ENCODE measurements at regions not wholly inside any gene's neighbourhood (a gene's known extent, or its start where the extent isn't known, plus 50 kb on each side); places are given as distances from the start of the nearest gene placed in this dataset.

DNA sequence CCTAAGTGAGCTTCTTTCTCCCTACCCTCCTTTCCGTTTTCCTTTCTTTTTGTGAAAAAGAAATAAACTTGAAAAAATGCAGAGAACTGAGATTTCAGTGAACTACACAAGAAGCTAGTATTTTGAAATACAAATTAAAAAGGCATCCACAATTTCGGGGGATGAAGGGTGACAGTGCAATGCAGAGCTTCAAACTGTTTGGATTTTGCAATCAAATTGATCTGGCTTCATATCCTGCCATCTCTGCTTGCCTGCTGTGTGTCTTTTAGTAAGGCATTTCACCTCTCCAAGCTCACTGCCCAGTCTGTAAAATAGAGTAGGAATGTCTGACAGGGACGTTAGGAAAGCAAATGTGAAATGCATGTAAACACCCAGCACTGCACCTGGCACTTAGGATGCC lies 258.0 kb downstream of the HACE1 start:
- Mint-ChIP-seq H3K4me3 (no peak overlapping the region), H3K9me3 (no peaks in the 10 kb centered on the region)
- ATAC-seq, result no peak

DNA sequence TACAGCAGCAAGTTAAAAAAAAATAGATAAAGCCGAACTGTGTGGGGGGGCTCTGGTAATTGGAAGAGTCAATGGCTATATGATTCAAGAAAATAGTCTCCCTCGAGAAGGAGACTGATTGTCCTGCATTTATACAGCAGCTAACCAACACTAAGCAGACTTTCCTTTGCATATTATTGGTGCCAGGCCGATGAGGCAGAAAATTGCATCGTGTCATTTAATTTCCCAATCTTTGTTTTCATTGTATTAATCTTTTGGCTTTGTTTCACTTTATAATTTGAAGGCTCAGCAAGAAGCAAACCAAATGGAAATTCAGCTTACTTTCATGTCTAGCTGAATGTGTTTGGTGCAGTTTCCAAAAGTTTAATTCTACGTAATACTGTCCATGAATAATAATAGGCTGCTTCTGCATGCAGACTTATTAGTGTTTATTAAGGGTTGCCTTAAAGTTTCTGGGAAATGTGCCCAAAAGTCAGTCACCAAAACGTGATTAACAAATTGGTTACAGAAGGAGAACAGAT lies 258.5 kb downstream of the HACE1 start:
- ATAC-seq (no peak), DNase-seq (ENCODE audit: low spot score in 2 of 2) (no peak)
- Mint-ChIP-seq H3K36me3 (no peaks in the 10 kb centered on the region), H3K4me3 (no peak overlapping the region), H3K9me3 (no peaks in the 10 kb centered on the region), H3K4me1 (peaks cover 9% of the 10 kb centered on the region), H3K27ac (no peak overlapping the region)

More for the DNA sequence above, 258.0 kb downstream of the HACE1 start:
- DNase-seq (ENCODE audit: low spot score in 2 of 2), result no peak
- no peak overlapping the region for H3K27ac Mint-ChIP-seq
- H3K4me1 Mint-ChIP-seq, result peaks cover 9% of the 10 kb centered on the region
- H3K36me3 Mint-ChIP-seq, result no peaks in the 10 kb centered on the region

DNA sequence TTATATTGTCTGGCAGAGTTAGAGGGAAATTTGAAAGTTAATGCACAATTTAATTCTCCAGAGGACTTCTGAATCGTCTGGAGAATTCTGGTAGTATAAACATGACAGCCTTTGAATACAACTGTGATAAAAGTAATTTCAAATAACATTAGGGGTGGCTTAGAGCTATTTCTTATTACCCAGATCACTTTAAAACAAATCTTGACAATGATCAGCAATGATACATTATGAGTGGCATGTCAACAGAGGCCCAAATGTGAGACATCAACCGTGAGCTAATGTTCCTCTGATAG lies 259.1 kb downstream of the HACE1 start:
- Mint-ChIP-seq H3K36me3 (no peaks in the 10 kb centered on the region), H3K4me1 (peaks cover 9% of the 10 kb centered on the region), H3K9me3 (no peaks in the 10 kb centered on the region), H3K4me3 (no peak overlapping the region), H3K27ac (no peak overlapping the region)
- DNase-seq (ENCODE audit: low spot score in 2 of 2) (no peak), ATAC-seq (no peak)

DNA sequence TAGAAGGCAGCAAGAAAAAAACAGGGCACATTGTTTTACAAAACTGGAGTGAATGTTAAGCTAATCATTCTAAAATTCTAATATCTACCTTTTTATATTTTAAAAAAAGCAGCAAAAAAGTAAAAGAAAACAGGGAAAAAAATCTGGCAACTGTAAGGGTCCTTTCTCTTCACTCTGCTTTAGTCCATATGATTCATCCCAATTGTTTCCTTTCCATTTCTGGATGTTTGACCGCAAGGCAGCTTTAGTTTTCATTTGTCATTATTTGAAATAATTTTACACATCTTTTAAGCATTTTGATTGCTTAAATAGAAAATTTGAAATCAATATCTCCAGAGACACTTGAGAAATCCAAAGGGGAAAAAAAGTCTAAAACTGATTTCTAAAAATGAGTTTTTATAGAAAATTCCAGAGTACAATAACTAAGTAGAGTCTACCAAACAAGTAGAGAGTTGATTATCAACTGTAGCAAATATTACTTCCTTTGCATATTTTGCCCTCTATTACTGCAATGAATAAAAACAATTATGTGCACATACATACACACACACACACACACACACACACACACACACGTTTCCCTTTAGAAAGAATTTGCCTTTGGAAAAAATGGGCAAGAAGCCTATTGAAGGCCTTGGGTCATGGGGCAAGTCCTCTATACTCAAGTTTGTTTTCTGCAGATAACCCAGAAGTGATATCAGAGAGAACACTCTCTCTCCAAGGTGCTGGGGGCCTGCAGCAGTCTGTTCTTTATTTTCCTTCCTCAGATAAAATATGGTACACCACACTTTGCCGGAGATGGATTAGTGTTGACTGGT lies 259.7 kb downstream of the HACE1 start:
- Mint-ChIP-seq H3K36me3 (no peaks in the 10 kb centered on the region), H3K4me3 (no peak overlapping the region), H3K27ac (no peak overlapping the region), H3K9me3 (no peaks in the 10 kb centered on the region), H3K4me1 (peaks cover 9% of the 10 kb centered on the region)
- DNase-seq (ENCODE audit: low spot score in 2 of 2), result no peak
- ATAC-seq, result no peak

DNA sequence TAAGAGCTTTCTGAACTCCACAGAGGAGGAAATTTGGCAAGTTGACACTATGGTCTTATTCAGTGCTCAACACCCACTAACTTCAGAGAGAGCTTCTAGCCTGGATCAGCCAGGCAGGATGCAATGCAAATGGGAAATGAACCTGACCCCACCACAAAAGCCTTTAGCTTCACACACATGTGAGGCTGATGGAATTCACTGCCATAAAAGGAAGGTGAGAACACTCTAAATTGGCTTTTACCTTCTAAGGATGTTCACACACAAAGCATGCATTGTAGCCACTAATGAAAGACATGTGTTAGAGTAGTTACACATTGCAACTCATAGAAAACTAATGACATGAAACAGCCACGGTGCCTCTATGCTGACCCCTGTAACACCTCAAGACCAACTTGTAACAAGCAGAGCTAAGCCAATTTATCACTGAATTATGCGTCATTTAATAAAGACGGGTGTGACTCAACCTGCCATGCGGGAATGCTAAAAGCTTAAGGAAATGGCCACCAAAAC lies 262.1 kb downstream of the HACE1 start:
- Mint-ChIP-seq H3K4me1 (no peaks in the 10 kb centered on the region), H3K27ac (no peak overlapping the region), H3K36me3 (no peaks in the 10 kb centered on the region), H3K4me3 (no peak overlapping the region), H3K9me3 (no peaks in the 10 kb centered on the region)
- no peak for ATAC-seq
- DNase-seq (ENCODE audit: low spot score in 2 of 2), result no peak

DNA sequence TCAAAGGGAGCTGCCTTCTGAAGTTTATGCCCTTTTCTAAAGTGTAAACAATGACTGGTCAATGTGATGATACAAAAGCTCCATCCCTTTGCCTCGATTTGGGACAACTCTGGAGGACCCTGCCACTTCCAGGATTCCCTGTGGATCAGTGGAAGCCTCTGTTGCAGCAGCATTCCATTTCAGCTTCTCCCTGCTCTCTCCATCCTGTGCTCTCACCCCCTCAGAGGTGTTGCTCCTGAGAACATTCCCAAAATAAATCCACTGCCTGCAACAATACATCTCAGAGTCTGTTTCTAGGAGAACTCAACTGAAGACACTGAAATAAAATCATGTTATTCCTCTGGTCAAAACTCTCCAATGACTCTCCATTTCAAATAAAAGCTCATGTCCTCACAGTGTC lies 263.6 kb downstream of the HACE1 start:
- H3K4me1 Mint-ChIP-seq, result no peaks in the 10 kb centered on the region
- H3K27ac Mint-ChIP-seq, result no peak overlapping the region
- no peak overlapping the region for H3K4me3 Mint-ChIP-seq
- no peaks in the 10 kb centered on the region for H3K36me3 Mint-ChIP-seq
- H3K9me3 Mint-ChIP-seq, result no peaks in the 10 kb centered on the region
- DNase-seq (ENCODE audit: low spot score in 2 of 2) (no peak), ATAC-seq (no peak)

DNA sequence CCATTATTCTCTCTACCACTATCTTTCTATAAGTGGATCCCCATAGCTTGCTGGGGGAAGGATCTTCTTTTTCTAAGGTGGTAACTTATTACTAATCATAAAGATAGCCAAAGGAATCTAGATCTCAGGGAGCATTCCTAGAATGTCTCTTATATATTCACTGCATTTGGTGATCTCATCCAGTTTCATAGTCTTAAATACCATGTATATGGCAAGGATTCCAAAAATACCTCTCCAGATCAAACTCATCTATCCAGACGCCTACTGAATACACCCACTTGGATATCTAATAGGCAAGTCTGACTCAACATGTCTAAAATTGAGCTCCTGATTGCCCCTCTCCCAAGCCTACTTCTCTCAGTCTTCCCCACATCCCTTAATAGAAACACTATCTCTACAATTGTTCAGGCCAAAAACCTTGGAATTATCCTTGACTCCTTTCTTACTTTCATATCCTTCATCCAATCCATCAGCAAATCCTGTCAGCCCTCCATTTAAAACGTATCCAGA lies 264.4 kb downstream of the HACE1 start:
- no peaks in the 10 kb centered on the region for H3K36me3 Mint-ChIP-seq
- H3K9me3 Mint-ChIP-seq, result no peaks in the 10 kb centered on the region
- ATAC-seq, result no peak
- no peak overlapping the region for H3K27ac Mint-ChIP-seq
- H3K4me3 Mint-ChIP-seq, result no peak overlapping the region
- H3K4me1 Mint-ChIP-seq, result no peaks in the 10 kb centered on the region
- DNase-seq (ENCODE audit: low spot score in 2 of 2), result no peak

DNA sequence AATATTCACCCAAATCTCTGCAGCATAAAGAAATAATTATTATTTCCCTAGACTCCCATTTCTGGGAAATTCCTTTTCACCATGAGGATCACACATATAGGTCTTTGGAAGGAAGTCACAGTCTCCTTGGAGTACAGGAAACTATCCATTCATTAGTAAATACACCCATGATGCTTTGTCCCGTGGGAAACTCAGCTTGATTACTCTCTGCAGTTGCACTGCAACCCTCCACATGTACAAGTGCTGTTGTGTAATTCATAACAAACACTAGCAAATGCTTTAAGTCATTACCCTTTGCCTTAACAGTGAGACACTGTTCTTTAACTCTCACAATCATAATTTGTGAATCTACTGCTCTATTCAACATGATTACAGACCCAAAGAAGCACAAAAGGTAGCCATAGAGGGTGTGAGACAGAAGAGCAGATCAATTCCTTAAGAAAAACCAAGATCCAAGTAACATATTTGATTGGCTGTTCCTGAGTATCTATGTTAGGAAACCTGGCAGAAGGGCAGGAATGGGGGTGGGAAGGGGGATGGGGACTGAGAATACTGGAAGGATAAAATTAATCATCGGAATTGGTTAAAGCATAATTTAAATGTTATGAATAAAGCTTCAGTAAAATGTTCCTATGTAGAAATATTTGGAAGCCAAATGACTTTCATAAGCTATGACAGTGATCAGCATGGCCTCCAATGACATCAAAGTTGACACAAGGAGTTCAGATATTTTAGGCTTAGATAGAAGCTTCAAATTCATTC lies 268.0 kb downstream of the HACE1 start:
- no peaks in the 10 kb centered on the region for H3K36me3 Mint-ChIP-seq
- no peaks in the 10 kb centered on the region for H3K9me3 Mint-ChIP-seq
- DNase-seq (ENCODE audit: low spot score in 2 of 2) (no peak), ATAC-seq (no peak)
- H3K27ac Mint-ChIP-seq, result no peak overlapping the region
- H3K4me1 Mint-ChIP-seq, result no peaks in the 10 kb centered on the region
- H3K4me3 Mint-ChIP-seq, result no peak overlapping the region

DNA sequence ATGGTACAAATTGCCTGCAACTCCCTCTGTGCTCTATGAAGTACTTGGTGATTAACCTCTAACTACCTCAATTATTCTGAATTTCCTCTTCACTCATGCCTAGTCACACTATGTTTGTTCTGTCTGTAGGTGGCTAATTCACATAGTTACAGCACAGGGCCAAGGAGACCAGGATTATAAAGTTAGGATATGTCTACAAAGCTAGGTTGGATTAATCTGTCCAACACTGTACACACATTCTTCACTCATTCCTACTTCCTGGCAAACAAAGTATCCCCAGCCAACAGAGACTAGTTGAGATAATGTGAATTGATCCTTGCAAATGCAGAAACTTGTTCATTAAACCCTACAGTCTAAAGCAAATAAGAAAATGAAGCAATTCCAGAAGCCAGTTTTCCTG lies 269.8 kb downstream of the HACE1 start:
- no peaks in the 10 kb centered on the region for H3K9me3 Mint-ChIP-seq
- no peaks in the 10 kb centered on the region for H3K4me1 Mint-ChIP-seq
- DNase-seq (ENCODE audit: low spot score in 2 of 2) (no peak), ATAC-seq (no peak)
- no peak overlapping the region for H3K27ac Mint-ChIP-seq
- H3K4me3 Mint-ChIP-seq, result no peak overlapping the region
- H3K36me3 Mint-ChIP-seq, result no peaks in the 10 kb centered on the region

DNA sequence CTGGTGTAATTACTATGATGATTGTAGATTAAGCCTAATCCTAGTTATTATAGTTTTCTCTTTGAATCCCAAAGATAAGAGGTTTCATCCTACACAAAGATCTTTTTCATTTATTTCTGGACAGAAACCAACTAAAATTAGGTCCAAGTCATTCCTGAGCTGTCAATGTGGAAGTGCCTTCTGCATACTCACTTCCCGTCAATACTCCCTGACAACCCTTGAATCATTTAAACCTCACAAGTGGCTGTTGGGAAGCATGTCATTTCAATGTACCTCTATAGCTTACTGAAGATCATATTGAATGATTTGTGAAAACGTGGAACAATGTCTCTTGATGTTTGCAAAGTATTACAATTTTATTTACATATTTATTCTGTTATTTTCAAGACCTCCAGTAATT lies 274.1 kb downstream of the HACE1 start:
- DNase-seq (ENCODE audit: low spot score in 2 of 2) (no peak), ATAC-seq (no peak)
- Mint-ChIP-seq H3K36me3 (no peaks in the 10 kb centered on the region), H3K4me3 (no peak overlapping the region), H3K27ac (no peak overlapping the region), H3K4me1 (no peaks in the 10 kb centered on the region), H3K9me3 (no peaks in the 10 kb centered on the region)

DNA sequence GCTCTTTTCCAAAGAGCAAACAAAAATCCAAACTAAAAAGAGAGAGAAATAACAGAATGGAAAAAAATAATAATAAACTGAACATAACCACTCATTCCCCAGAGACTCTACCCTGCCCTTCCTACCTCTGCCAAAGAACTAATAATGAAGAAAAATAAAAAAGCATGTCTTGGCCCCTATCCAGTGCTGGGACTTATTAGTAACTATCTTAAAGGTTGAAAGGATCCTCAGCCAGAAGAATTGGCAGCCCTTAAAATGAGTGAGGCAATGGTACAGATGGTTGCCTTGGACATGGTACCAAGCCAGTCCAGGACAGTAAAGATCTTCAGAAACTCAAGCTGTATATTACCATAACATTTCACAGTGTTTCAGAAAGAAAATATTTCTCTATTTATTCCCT lies 279.3 kb downstream of the HACE1 start:
- Mint-ChIP-seq H3K36me3 (no peaks in the 10 kb centered on the region), H3K9me3 (no peaks in the 10 kb centered on the region), H3K27ac (no peak overlapping the region), H3K4me3 (no peak overlapping the region), H3K4me1 (no peaks in the 10 kb centered on the region)
- DNase-seq (ENCODE audit: low spot score in 2 of 2), result no peak
- ATAC-seq, result no peak

DNA sequence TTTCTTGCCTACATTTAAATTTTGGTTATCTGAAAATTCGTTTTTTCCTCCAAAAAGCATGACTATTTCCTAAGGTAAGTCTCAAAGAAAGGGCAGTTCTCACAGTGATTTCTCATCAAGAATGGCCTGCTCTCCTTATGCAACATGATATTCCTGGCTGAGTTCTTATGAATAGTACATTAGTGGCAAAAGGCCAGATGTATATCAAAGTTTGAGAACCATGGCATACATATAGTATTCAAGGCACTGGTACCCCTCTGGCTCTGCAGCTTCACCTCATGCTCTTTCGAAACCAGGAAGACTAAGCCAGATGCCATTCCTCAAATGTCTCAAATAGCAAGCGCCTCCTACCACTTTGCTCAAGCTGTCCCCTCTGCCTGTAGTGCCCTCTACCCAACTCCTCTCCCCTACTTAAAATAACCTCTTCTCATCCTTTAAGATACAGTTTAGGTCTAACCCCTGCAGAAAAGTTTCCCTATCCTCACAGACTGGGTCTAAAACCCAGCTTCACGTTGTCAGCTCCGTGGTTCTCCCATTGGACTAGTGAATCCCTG lies 280.3 kb downstream of the HACE1 start:
- no peaks in the 10 kb centered on the region for H3K36me3 Mint-ChIP-seq

DNA sequence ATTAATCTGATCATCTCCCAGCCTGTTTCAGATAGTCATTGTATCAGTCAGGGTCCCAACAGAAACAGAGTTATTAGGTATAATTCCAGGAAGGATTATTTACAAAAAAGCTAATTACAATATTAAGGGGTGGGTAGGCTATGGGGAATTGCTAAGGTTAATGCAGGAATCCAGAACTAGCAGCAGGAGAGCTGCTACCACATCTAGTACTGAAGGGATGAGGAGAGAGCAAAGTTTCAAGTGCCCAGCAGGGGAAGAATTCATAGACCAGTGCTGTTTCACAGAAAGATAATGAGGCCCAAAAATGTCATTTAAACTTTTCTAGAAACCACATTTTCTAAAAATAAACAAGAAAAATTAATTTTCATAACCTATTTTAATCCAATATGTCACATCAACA lies 284.2 kb downstream of the HACE1 start:
- Mint-ChIP-seq H3K4me3 (no peak overlapping the region), H3K4me1 (no peaks in the 10 kb centered on the region), H3K27ac (no peak overlapping the region), H3K36me3 (no peaks in the 10 kb centered on the region), H3K9me3 (peaks cover 2% of the 10 kb centered on the region)
- no peak for DNase-seq (ENCODE audit: low spot score in 2 of 2)
- ATAC-seq, result no peak

More for the DNA sequence above, 280.3 kb downstream of the HACE1 start:
- Mint-ChIP-seq H3K9me3 (no peaks in the 10 kb centered on the region), H3K4me3 (no peak overlapping the region), H3K27ac (no peak overlapping the region), H3K4me1 (no peaks in the 10 kb centered on the region)
- ATAC-seq, result no peak
- DNase-seq (ENCODE audit: low spot score in 2 of 2), result no peak

DNA sequence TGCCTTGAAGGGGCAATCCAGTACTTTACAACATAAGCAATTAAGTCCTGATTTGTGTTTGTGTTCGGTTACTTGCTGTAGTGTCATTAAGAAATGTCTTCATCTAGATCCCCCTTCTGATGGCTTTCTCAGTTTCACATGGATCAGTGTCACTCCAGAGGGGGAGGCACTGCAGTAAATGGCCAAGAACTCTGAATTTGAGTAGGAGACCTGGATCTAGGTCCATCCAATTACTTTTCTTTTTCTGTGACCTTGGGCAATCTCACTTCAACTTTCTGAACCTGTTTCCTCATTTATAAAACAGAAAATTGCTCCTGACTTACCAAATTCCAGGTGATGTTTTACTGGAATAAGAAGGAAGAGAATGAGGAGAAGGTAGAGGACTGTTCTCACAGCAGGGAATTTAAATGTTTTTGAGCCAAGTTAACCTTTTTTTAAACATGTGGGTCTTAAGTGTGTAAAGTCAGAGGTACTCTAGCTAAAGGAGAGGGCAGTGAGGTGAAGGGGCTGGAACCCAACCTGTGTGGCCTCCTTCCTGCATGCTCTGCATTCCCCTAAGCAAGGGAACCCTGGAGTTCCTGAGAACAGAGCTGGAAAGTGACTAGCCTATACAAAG lies 285.5 kb downstream of the HACE1 start:
- no peak for ATAC-seq
- Mint-ChIP-seq H3K4me1 (no peaks in the 10 kb centered on the region), H3K9me3 (peaks cover 2% of the 10 kb centered on the region), H3K27ac (no peak overlapping the region), H3K36me3 (no peaks in the 10 kb centered on the region), H3K4me3 (no peak overlapping the region)
- DNase-seq (ENCODE audit: low spot score in 2 of 2), result no peak

DNA sequence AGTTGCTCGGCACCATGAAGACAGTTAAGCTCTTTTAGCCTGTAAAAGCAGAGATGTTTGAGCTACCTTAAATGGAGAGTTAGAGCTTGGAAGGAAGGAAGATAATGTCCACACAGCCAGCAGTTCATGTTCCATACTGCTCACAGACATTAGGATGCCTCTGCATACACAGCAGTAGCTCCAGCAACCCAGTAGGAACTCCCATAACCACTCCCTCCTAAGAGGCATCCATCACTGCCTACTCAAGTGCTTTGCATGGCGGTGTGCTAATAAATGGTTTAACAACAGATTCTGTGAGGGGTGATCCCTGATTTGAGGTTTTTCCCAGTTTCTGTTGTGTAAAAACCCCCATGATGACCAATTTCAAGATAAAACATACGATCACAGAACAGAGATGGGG lies 286.4 kb downstream of the HACE1 start:
- Mint-ChIP-seq H3K4me3 (no peak overlapping the region), H3K9me3 (peaks cover 2% of the 10 kb centered on the region), H3K4me1 (no peaks in the 10 kb centered on the region), H3K36me3 (no peaks in the 10 kb centered on the region), H3K27ac (no peak overlapping the region)
- ATAC-seq, result no peak
- DNase-seq (ENCODE audit: low spot score in 2 of 2), result no peak
